ENCODE measurements at regions not wholly inside any gene's neighbourhood (a gene's known extent, or its start where the extent isn't known, plus 50 kb on each side); places are given as distances from the start of the nearest gene placed in this dataset.

DNA sequence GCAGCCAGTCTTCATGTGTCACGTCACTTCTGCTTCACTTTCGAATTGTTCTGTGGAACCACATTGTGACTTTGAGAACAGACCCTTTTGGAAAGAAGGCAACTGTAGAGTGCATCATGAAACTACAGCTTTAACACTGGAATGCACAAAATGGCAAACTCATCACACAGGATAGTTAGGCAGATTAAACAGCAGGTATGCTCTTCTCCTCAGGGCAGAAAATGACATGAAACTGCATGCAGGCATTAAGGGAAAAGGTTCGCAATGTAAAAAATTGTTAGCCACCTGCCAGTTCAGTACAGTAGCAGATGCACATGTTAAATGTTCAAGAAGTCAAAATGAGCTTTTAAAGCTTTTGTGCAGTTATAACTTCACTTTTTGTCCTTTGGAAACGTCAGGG, 864.6 kb upstream of the IGFBP7 start:
- TF ChIP-seq EP300 (IDR thresholded peaks at IDR 0.05) (no peak), POLR2AphosphoS5 (IDR thresholded peaks at IDR 0.05) (no peak), POLR2A (IDR thresholded peaks at IDR 0.05) (no peak)
- TF ChIP-seq, protein P1, sequence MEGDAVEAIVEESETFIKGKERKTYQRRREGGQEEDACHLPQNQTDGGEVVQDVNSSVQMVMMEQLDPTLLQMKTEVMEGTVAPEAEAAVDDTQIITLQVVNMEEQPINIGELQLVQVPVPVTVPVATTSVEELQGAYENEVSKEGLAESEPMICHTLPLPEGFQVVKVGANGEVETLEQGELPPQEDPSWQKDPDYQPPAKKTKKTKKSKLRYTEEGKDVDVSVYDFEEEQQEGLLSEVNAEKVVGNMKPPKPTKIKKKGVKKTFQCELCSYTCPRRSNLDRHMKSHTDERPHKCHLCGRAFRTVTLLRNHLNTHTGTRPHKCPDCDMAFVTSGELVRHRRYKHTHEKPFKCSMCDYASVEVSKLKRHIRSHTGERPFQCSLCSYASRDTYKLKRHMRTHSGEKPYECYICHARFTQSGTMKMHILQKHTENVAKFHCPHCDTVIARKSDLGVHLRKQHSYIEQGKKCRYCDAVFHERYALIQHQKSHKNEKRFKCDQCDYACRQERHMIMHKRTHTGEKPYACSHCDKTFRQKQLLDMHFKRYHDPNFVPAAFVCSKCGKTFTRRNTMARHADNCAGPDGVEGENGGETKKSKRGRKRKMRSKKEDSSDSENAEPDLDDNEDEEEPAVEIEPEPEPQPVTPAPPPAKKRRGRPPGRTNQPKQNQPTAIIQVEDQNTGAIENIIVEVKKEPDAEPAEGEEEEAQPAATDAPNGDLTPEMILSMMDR (IDR thresholded peaks at IDR 0.05): no peak

All from suprapubic skin (tissue), 4 donors.